Uterus (tissue), 3 donors: ENCODE measurements at regions not wholly inside any gene's neighbourhood (a gene's known extent, or its start where the extent isn't known, plus 50 kb on each side); places are given as distances from the start of the nearest gene placed in this dataset.
"Not testable (repeated sequence)": the region's sequence is repeated elsewhere in the genome, so short reads cannot be mapped to it uniquely, and the experiment has no call there.

Source experiments
- DNase-seq, 2 donors: peaks; one replicate each; pipeline ENCODE4 v3.0.0-alpha.2; 2019 to 2020
- H3K27ac ChIP-seq, 2 donors: fragments of 200-600 bp; sonication (generic); 1 replicate in 1 of 2; 2 replicates in 1 of 2; pipeline ENCODE4 v1.5.1; 2016 to 2018
- H3K27me3 ChIP-seq, 2 donors: fragments of 200-600 bp; sonication (generic); one replicate each; pipeline ENCODE4 v1.5.1; 2018 to 2019; ENCODE audit warnings: control low read depth in 1 of 2
- H3K36me3 ChIP-seq, 2 donors: fragments of 200-600 bp; sonication (generic); one replicate each; pipeline ENCODE4 v1.5.1; 2019; ENCODE audit warnings: control low read depth in 1 of 2
- H3K4me1 ChIP-seq, 2 donors: fragments of 200-600 bp; sonication (generic); one replicate each; pipeline ENCODE4 v1.5.1; 2018 to 2019; ENCODE audit warnings: control low read depth in 1 of 2
- H3K4me3 ChIP-seq, 2 donors: fragments of 200-600 bp; sonication (generic); 1 replicate in 1 of 2; 2 replicates in 1 of 2; pipeline ENCODE4 v1.5.1; 2018 to 2019; ENCODE audit warnings: mild to moderate bottlenecking in 1 of 2
- H3K9me3 ChIP-seq, 2 donors: fragments of 200-600 bp; sonication (generic); one replicate each; pipeline ENCODE4 v1.5.1; 2019; ENCODE audit warnings: control low read depth in 1 of 2
- CTCF ChIP-seq, 4 experiments: fragments of 200-600 bp in 2 of 4; fragments of 450-650 bp in 2 of 4; sonication (generic) in 2 of 4; IDR thresholded peaks; one replicate each; pipeline ENCODE4 v1.5.1; 2016 to 2019; ENCODE audit warnings: antibody characterized with exemption in 4 of 4, mild to moderate bottlenecking in 2 of 4, moderate library complexity in 1 of 4
- POLR2A ChIP-seq, 2 donors: fragments of 450-650 bp; IDR thresholded peaks; one replicate each; pipeline ENCODE4 v1.6.1; 2016; ENCODE audit warnings: antibody characterized with exemption in 2 of 2, mild to moderate bottlenecking in 1 of 2, moderate library complexity in 1 of 2
- intact Hi-C: fragments of 100-400 bp; cut with DNase I; formaldehyde crosslinking; loops from one replicate; pipeline ENCODE4 v1.15.1; 2023; ENCODE audit warnings: low total_unique reads
- donor health status: DM: yes; HTN: yes; CAD: no.

- Histone ChIP-seq H3K4me3 (no peak overlapping the region), H3K27me3 (no peaks in the 10 kb centered on the region), H3K27ac (no peak overlapping the region), H3K36me3 (no peaks in the 10 kb centered on the region), H3K9me3 (no peaks in the 10 kb centered on the region), H3K4me1 (no peaks in the 10 kb centered on the region)
- DNase-seq, result no peak
- no peak for TF ChIP-seq CTCF (IDR thresholded peaks at IDR 0.05)
- no peak for TF ChIP-seq POLR2A (IDR thresholded peaks at IDR 0.05)
- intact Hi-C loops, result no loop called here
Observed at GRCh38 chr11:28799316-28799715, 691.1 kb downstream of the METTL15 start.

DNA sequence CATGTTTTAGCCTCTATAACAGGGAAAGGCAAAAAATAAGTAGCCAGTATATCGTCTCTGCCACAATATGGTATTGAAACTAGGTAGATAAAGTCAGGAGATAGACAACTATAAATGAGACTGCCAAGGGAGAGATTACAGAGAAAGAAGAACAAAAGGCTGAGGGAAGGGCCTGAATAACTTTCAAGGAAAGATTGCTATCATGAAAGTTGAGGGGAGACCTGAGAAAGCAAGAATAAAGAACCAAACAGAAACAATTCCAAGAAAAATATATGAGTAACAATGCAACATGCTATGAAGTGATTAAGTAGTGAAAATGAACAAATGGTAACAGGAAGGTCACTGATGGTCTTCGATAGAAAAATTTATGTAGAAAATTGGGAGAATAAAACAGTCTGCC, 690.1 kb downstream of the METTL15 start:
- TF ChIP-seq POLR2A (IDR thresholded peaks at IDR 0.05) (no peak), CTCF (IDR thresholded peaks at IDR 0.05) (no peak)
- no peaks in the 10 kb centered on the region for H3K36me3 ChIP-seq
- DNase-seq, result no peak
- H3K4me1 ChIP-seq, result no peaks in the 10 kb centered on the region
- no peak overlapping the region for H3K4me3 ChIP-seq
- intact Hi-C loops, result no loop called here
- no peaks in the 10 kb centered on the region for H3K27me3 ChIP-seq
- no peak overlapping the region for H3K27ac ChIP-seq
- no peaks in the 10 kb centered on the region for H3K9me3 ChIP-seq

DNA sequence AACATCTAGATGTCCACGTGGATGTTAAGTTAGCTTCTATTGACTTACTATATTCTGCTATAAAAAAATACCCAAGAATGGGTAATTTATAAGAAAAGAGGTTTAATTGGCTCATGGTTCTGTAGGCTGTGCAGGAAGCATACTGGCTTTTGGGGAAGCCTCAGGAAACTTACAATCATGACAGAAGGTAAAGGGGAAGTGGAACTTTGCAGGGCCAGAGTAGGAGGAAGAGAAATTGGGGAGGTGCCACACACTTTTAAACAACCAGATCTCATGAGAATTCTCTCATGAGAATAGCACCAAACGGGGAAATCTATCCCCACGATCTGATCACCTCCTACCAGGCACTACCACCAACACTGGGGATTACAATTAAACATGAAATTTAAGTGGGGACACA, 689.3 kb downstream of the METTL15 start:
- Histone ChIP-seq H3K27ac (no peak overlapping the region), H3K27me3 (no peaks in the 10 kb centered on the region), H3K4me1 (no peaks in the 10 kb centered on the region), H3K36me3 (no peaks in the 10 kb centered on the region), H3K4me3 (no peak overlapping the region), H3K9me3 (no peaks in the 10 kb centered on the region)
- intact Hi-C loops, result no loop called here
- TF ChIP-seq CTCF (IDR thresholded peaks at IDR 0.05) (no peak), POLR2A (IDR thresholded peaks at IDR 0.05) (no peak)
- no peak for DNase-seq

- H3K4me1 ChIP-seq, result no peaks in the 10 kb centered on the region
- no peak for TF ChIP-seq CTCF (IDR thresholded peaks at IDR 0.05)
- TF ChIP-seq POLR2A (IDR thresholded peaks at IDR 0.05), result no peak
- intact Hi-C loops, result no loop called here
- no peak for DNase-seq
- H3K27ac ChIP-seq, result no peak overlapping the region
- no peaks in the 10 kb centered on the region for H3K36me3 ChIP-seq
- H3K27me3 ChIP-seq, result no peaks in the 10 kb centered on the region
- no peaks in the 10 kb centered on the region for H3K9me3 ChIP-seq
- no peak overlapping the region for H3K4me3 ChIP-seq
Observed at GRCh38 chr11:28794405-28794804, 686.2 kb downstream of the METTL15 start.

DNA sequence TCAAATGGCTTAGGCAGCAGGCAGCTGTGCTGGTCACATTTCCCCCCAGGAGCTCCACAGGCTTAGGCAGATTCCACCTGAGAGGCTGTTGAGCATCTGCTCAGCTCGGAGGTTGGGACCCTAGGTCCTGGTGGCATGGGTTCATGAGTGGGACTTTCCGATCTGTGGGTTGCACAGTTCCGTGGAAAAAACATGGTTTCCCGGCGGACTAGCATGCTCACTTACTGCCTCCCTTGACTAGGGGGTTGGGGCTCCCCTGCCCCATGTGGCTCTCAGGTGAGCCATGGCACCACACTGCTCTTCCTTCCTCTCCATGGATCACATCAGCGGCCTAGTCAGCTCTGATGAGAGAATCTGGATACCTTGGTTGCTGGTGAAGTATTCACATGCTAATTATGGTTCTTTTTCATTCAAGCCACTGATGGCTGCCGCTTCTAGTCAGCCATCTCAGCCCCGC, 685.1 kb downstream of the METTL15 start:
- intact Hi-C loops, result no loop called here
- no peak overlapping the region for H3K27ac ChIP-seq
- no peaks in the 10 kb centered on the region for H3K36me3 ChIP-seq
- H3K9me3 ChIP-seq, result no peaks in the 10 kb centered on the region
- H3K4me3 ChIP-seq, result no peak overlapping the region
- no peaks in the 10 kb centered on the region for H3K27me3 ChIP-seq
- no peak for TF ChIP-seq POLR2A (IDR thresholded peaks at IDR 0.05)
- no peaks in the 10 kb centered on the region for H3K4me1 ChIP-seq
- DNase-seq, result no peak

- intact Hi-C loops, result no loop called here
- Histone ChIP-seq H3K27ac (no peak overlapping the region), H3K27me3 (no peaks in the 10 kb centered on the region), H3K9me3 (no peaks in the 10 kb centered on the region), H3K4me1 (no peaks in the 10 kb centered on the region), H3K36me3 (no peaks in the 10 kb centered on the region), H3K4me3 (no peak overlapping the region)
- TF ChIP-seq CTCF (IDR thresholded peaks at IDR 0.05), result no peak
- TF ChIP-seq POLR2A (IDR thresholded peaks at IDR 0.05), result no peak
- DNase-seq, result no peak
Observed at GRCh38 chr11:28792856-28793255, 684.7 kb downstream of the METTL15 start.

- DNase-seq, H3K4me3 ChIP-seq, H3K36me3 ChIP-seq, intact Hi-C loops, H3K27me3 ChIP-seq, H3K27ac ChIP-seq, H3K9me3 ChIP-seq, H3K4me1 ChIP-seq: not testable (repeated sequence)
Observed at GRCh38 chr11:28787897-28788296, 679.7 kb downstream of the METTL15 start.
